NT2/D1 (cell line): ENCODE measurements at regions not wholly inside any gene's neighbourhood (a gene's known extent, or its start where the extent isn't known, plus 50 kb on each side); places are given as distances from the start of the nearest gene placed in this dataset.

Experiments
- SUZ12 ChIP-seq: IDR thresholded peaks from 2 replicates; pipeline ENCODE4 v1.6.1; 2011; ENCODE audit not compliant: insufficient read length, insufficient read depth; ENCODE audit errors: extremely low read depth
- YY1 ChIP-seq: IDR thresholded peaks from 2 replicates; pipeline ENCODE4 v1.6.1; 2011; ENCODE audit not compliant: insufficient read length, insufficient read depth
- ZNF274 ChIP-seq: IDR thresholded peaks from 2 replicates; pipeline ENCODE4 v1.6.1; 2011; ENCODE audit warnings: mild to moderate bottlenecking, low read depth, low read length

- TF ChIP-seq YY1 (no peak), ZNF274 (no peak), SUZ12 (no peak)
Observed at GRCh38 chr22:47591016-47591415, 828.6 kb downstream of the TBC1D22A start.
